ENCODE measurements at regions not wholly inside any gene's neighbourhood (a gene's known extent, or its start where the extent isn't known, plus 50 kb on each side); places are given as distances from the start of the nearest gene placed in this dataset.

DNA sequence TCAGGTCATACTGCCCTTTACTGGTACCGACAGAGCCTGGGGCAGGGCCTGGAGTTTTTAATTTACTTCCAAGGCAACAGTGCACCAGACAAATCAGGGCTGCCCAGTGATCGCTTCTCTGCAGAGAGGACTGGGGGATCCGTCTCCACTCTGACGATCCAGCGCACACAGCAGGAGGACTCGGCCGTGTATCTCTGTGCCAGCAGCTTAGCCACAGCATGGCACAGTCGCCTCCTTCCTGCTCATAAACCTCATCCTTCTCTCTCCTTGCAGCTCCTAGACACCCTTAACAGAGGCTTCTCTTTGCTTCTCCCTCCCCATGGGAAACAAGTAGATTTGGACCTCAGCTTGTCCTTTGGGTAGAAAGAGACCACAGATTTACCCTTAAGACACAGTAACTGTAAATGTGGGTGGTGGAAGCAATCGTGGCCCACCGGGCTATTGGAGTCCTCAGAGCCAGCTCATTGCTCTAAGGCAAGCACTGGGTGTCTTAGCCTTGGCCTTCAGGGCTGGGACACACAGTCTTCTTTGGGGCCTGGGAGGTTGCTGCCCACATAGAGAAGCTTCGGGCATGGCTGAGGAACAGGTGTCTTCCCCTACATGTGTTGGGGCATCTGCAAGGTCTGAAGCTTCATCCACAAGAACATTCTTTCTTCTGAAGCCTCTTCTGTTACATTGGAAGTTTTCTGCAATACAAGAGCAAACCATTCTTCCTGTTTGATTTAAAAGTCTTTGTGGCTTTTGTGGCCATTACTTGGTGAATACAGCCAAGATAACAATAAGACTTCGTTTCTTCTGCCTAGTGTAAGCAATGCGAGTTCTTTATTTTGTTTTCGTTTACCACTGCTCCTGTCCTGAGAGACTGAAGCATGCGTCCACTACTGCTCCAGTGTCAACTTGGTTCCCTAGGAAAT lies 95.5 kb upstream of the PRSS58 start:
- DNase-seq, result no peak

DNA sequence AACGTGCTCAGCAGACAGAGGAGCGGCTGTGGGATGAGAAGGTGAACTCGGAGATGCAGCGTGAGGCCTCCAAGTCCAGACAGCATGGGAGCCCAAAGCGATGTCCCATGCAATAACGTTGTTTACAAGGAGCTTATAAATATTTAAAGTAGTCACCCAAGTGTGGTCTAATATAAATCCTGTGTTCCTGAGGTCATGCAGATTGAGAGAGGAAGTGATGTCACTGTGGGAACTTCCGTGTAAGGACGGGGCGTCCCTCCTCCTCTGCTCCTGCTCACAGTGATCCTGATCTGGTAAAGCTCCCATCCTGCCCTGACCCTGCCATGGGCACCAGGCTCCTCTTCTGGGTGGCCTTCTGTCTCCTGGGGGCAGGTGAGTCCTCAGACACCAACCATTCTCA lies 94.7 kb upstream of the PRSS58 start:
- no peak for DNase-seq

DNA sequence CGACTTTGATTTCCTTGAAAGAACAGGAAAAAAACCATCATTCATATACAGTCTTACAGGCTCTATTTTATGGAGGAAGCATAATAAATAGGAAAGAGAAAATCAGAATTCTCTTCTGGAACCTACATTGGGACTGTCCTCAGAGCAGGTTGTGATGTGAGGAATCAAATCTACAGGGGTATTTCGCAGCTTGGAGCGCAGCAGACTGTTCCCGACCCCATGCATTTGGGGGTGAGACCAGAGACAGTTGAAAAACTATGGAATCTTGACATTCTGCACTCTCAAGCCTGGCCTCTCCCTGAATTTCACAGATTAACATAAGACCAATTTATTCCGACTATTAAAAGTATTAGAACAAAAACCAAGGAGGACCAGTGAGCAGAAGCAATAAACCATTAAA lies 93.3 kb upstream of the PRSS58 start:
- no peak for DNase-seq

DNA sequence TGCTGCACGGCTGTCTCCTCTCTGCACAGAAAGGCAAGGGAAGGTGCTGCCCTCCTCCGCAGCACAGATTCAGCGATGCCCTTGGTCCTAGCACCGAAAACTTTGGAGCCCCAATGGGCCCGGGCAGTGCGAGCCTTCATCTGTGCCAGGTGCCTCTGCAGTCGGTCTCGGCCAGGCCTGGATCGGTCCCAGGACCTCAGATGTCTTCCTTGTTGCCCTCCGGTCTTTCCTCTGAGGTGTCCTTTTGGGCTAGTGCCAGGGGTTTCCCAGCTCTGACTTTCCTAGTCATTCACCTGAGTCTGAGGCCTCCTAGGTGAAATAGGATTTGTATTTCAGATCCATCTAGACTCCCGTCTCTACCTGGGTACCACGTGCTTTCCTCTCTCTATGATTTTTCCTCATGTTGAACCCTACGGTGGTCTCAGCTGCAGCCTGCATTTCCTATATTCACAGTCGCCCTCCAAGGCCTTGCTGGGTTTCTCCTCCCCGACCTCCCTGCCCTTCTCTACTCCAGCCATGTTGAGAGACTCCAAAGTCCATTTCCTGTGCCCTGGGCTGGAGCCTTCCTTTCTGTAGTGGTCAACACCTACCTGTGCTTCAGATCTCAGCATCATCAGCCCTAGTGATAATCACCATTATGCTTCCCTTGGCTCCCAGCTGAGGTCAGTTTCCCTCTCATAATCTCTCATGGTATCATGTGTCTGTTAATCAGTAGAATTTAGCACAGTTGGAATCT lies 92.0 kb upstream of the PRSS58 start:
- DNase-seq, result no peak

DNA sequence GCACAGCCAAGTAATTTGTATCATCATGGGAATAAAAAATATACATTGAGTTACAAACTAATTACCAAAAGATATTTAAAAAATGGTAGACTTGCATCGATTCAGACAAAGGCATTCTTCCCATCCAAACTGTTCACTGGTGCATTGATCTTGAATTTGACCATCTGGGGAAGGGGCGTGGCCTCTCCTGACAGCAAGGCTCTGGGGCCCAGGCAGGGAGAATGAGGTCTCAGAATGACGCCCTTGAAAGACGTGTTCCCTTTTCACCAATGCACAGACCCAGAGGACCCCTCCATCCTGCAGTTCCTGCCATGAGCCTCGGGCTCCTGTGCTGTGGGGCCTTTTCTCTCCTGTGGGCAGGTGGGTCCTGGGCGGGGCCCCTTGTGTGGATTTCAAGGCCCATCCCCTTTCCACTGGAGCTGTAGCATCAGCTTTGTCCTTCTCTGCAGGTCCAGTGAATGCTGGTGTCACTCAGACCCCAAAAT lies 91.1 kb upstream of the PRSS58 start:
- DNase-seq, result no peak

DNA sequence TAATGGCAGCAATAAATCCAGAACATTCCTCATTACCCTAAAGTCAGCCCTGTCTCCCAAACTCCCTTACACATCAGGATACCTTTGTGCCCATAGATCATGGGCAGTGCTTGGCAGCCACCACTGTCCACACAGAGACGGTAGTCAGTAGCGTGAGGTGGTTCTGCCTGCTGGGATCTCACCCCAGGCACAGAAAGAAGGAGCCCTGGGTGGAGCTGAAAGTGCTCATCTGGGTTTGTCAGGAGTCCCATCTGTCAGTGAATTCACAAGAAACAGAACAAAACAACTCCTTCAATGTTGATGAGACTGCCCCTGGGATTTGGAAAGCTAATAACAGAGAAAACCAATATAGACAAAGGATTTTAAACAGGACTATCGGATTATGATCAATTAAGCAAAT lies 90.2 kb upstream of the PRSS58 start:
- no peak for DNase-seq

DNA sequence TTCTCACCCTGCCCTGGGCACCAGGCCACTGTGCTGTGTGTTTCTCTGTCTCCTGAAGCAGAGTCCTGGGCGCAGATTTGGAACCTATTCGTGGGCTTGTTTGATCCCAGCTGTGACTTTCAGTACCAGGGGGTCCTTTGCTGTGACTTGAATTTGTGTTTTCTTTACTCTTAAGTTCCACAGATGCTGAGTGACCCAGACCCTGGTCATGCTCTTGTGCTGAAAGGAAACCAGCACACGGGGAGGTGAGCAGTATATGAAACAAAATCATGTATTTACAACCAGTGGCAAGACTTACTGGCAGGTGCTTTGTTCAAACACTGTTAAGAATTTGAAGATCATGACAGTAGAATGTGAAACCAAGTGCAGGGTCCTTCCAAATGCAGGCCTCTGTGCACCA lies 89.2 kb upstream of the PRSS58 start:
- DNase-seq, result no peak

DNA sequence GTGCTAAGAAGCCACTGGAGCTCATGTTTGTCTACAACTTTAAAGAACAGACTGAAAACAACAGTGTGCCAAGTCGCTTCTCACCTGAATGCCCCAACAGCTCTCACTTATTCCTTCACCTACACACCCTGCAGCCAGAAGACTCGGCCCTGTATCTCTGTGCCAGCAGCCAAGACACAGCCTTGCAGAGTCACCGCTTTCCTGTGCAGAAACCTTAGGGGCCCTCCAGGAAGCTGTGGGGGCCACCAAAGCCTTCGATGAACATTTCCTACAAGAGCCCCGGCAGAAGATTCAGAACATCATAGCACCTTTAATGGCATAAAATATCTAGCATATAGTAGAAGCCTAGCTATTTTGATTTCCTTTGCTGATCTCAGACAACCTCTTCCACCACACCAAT lies 88.0 kb upstream of the PRSS58 start:
- DNase-seq, result no peak

DNA sequence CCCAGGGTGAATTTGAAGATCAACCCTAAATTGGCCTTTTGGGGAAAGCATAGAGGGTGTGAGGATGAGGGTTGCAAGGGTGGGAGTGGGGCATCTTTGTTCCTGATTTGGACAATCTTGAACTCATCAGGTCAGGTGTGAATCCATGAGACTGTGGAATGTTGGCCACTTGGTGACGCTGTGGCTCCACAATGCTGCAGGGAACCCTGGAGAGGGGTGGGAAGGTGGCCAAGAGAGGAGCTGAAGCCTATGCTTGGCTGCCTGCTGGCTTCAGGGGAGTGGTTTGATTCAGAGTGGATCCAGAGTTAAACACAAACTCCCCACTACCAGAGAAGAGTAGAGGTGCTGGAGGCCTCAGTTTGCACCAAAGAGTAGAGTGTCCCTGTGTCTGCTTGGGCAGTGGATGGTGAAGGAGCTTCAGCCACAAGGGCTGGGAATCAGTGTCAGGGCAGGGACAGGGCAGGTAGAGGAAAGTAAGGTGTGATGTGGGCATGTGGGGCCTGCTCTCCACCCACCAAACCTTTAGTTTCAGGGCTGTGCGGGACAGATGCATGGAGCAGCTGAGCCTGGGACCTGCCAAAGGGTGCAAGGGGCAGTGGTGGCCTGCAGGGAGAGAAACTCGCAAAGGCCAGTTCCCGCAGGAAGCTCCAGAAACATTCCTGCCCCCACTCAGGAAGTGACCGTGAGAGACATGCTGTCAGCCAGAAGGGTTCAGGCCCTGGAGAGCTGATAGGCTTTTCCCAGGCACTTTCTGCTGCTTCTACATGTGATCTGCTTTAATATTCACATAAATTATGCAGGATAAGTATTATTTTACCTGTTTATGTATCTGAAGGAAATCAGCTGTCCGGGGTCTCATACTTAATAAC lies 81.0 kb upstream of the PRSS58 start:
- DNase-seq, result no peak

DNA sequence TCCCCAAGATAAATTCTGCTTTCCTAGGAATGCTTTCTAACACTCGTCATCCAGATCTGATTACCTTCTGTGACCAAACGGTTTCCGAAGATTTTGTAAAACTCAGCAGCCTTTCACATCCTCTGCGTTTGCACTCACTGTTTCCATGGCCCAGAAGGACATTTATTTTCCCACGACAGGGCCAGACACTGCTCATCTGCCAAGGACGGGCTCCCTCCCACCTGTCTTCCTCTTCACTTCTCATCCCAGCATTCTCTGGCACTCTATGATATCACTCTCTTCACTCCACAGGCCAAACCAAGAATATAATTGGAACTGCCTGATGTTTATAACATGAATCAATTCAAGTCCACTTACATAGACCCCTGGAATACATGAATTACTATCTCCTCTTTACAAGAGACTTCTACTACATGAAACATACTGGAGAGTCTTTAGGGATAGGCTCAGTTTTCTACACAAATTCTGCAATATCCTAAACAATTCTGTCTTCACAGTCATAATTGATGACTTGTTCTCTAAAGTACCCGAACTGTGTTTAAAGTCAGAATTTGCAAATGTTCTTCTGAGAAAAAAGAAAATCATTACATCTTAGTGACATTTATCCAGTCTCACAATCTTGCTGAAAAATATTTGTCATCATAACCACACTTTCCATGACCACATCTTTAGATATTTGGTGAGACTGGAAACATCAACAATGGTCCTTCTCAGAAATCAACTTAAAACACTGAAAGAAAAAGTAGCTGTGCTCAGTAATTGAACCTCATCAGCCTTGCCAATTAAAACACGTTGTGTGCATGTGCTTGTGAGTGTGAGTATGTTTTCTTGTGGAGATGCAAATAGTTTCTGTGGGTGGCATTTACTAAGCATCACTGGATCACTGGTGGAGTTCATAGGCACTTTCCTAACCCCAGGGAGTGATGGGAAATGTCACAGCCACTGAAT lies 79.5 kb upstream of the PRSS58 start:
- DNase-seq, result no peak

DNA sequence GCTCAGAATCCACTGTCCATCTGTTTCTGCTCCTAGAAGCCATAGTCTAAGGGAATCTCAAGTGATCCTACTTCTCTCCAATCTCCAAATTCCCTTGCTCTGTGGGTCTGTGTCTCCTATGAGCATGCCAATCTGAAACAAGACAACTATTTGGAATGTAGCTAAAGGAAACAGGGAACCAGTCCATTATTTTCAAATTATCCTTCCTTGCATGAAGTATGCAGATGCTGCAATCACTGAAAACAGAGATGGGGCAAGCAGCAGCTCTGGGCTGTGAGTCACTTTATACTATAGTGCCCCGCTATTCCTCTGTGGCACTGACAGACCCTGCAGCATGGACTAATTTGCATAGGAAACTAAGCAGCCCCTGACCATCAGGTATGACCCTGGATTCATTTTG lies 76.9 kb upstream of the PRSS58 start:
- DNase-seq, result no peak

DNA sequence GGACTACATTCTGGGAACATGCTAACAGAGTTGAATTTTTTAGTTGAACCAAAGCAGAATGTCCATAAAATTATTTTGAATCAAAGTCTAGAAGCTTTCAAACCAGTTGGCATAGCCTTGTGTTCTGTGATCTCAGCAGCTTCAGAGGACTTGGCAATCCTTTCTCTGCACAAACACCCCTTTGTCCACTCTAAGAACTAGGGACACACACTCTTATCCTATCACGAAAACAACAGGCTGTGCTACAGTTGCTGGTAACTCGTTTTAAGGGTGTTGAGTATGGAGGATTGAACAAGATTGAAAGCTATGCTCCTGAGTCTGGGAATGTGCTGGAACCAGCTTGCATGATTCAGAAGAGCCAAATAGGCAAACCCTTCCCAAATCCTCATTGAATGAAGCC lies 76.4 kb upstream of the PRSS58 start:
- no peak for DNase-seq

DNA sequence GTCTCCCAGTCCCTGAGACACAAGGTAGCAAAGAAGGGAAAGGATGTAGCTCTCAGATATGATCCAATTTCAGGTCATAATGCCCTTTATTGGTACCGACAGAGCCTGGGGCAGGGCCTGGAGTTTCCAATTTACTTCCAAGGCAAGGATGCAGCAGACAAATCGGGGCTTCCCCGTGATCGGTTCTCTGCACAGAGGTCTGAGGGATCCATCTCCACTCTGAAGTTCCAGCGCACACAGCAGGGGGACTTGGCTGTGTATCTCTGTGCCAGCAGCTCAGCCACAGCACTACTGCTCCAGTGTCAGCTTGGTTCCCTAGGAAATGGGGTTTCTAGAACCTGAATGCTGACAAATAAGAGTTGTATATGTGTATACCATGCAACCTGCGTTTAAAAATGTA lies 74.6 kb upstream of the PRSS58 start:
- DNase-seq, result no peak

DNA sequence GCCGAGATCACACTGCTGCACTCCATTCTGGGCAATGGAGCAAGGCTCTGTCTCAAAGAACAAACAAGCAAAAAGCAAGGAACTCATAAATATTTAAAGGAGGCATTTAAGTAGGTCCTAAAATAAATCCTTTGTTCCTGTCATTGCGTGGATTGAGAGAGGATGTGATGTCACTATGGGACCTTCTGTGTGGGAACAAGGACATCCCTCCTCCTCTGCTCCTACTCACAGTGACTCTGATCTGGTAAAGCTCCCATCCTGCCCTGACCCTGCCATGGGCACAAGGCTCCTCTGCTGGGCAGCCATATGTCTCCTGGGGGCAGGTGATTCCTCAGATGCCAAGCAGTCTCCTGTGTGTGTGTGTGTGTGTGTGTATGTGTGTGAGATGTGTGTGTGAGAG lies 74.1 kb upstream of the PRSS58 start:
- no peak for DNase-seq

DNA sequence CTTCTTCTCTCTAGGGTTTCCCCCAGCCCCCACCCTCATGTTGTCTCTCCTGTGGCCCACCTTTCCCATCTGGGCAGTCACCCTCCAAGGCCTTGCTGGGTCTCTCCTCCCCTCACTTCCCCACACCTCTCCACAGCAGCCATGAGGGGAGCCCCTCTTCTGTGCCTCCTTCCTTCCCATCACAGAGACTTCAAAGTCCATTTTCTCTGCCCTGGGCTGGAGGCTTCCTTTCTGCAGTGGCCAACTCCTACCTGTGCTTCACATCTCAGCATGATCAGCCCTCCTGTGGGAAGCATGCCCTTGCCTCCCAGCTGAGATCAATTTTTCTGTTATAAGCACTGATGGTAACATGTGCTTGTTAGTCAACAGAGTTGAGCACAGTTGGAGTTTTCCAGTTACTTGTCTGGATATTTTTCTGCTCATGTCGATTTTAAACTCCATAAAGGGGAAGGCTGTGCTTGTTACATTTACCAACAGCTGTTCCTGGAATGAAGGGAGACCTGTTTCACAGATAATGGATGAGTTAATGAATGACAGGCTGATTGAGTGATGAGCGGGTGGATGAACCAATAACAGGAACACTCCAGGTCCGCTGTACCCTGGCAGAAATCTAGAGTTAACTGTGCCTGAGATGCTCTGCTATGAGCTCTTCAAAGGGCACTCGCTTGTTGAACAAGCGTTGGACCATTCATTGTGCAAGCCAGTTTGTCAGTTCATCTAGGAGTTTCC lies 71.4 kb upstream of the PRSS58 start:
- no peak for DNase-seq

DNA sequence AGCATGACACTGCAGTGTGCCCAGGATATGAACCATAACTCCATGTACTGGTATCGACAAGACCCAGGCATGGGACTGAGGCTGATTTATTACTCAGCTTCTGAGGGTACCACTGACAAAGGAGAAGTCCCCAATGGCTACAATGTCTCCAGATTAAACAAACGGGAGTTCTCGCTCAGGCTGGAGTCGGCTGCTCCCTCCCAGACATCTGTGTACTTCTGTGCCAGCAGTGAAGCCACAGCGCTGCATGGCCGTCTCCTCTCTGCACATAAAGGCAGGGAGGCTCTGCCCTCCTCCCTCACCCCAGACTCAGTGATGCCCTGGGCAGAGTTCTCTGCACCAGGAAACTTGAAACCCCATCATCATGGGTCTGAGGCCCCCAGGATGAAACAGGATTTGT lies 70.7 kb upstream of the PRSS58 start:
- no peak for DNase-seq

DNA sequence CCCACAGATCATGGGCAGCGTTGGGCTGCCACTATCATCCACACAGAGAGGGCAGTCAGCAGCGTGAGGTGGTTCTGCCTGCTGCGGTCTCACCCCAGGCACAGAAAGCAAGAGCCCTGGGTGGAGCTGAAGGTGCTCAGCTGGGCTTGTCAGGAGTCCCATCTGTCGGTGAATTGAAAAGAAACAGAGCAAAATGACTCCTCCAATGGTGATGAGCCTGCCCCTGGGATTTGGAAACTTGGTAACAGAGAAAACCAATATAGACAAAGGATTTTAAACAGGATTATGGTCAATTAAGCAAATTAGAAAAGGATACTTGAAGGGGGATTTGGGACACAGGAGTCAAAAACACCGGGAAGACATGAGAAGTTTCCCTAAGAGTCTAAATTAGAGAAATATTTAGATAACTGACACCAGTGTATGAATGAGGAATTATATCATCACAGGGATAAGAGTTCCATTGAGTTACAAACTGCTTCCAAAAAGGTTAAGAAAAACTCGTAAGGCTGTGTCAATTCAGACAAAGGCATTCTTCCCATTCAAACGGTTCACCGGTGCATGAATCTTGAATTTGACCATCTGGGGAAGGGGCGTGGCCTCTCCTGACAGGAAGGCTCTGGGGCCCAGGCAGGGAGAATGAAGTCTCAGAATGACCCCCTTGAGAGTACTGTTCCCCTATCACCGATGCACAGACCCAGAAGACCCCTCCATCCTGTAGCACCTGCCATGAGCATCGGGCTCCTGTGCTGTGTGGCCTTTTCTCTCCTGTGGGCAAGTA lies 70.0 kb upstream of the PRSS58 start:
- DNase-seq, result no peak

DNA sequence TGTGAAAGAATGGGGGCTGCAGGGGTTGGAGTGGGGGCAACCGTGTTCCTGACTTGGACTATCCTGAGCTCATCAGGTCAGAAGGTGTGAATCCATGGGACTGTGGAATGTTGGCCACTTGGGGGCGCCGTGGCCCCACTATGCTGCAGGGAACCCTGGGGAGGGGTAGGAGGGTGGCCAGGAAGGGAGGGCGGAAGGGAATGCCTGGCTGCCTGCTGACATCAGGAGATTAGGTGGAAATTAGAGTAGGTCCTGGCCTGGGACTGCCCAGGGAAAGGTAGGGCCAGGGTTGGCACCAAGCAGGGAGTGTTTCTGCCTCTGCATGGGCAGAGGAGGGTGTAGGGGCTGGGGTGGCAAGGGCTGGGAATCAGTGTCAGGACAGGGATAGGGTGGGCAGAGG lies 65.8 kb upstream of the PRSS58 start:
- no peak for DNase-seq

DNA sequence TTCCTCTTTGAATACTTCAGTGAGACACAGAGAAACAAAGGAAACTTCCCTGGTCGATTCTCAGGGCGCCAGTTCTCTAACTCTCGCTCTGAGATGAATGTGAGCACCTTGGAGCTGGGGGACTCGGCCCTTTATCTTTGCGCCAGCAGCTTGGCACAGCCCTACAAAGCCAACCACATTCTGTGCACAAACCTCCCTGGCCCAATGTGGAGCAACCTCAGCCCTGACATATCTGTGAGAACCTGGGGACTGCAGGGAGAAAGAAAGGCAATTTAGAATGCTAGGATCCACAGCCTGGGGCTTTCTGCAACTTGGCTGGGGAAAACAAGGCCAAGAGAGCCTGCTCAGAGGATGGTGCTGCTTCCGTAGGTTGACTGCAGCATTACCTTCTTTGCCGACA lies 63.5 kb upstream of the PRSS58 start:
- DNase-seq, result no peak

DNA sequence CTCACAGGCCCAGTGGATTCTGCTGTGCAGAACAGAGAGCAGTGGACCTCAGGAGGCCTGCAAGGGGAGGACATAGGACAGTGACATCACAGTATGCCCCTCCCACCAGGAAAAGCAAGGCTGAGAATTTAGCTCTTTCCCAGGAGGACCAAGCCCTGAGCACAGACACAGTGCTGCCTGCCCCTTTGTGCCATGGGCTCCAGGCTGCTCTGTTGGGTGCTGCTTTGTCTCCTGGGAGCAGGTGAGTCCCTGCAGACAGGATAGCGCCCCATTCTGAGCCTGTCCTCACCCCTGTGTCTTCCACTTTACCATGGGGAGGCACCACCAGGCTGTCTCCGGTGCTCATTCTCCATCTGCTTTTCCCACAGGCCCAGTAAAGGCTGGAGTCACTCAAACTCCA lies 63.0 kb upstream of the PRSS58 start:
- DNase-seq, result no peak

DNA sequence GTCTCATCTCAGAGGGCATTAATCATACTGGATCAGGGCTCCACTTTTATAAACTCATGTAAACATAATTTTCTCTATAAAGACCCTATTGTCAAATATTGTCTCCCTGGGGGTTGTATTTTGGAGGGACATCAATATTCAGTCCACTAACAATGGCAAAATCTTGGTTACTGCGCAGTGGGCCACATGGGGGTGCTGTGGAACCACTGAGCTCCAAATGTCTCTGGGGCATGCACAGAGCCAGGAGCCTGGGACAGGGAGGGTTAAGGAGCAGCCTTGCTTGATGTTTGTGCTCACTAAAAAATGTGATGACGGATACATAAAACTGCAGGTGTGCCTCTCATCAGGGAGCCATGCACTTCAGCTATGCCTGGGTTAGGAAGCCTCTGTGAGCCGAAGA lies 62.1 kb upstream of the PRSS58 start:
- DNase-seq, result no peak
